Heart right ventricle (tissue), 16 donors: ENCODE measurements at regions not wholly inside any gene's neighbourhood (a gene's known extent, or its start where the extent isn't known, plus 50 kb on each side); places are given as distances from the start of the nearest gene placed in this dataset.

Source experiments
- ATAC-seq, 8 donors: fragments of 200-7000 bp; cut with Tn5 transposase; one replicate each; pipeline ENCODE4 v1.9.1; 2020; ENCODE audit warnings: mild to moderate bottlenecking in 8 of 8, moderate library complexity in 8 of 8, moderate number of reproducible peaks in 1 of 8
- DNase-seq, 2 donors: peaks; one replicate each; pipeline ENCODE4 v3.0.0-alpha.2; 2020
- H3K27ac ChIP-seq, 10 donors: fragments of 200-600 bp; sonication (generic) in 2 of 10; one replicate each; pipeline versions ENCODE4 v1.5.0 to v1.8.0; 2020 to 2022; ENCODE audit warnings: mild to moderate bottlenecking in 3 of 10
- H3K27me3 ChIP-seq, 7 donors: fragments of 200-600 bp; one replicate each; pipeline ENCODE4 v1.8.0; 2021 to 2022; ENCODE audit warnings: mild to moderate bottlenecking in 2 of 7
- H3K36me3 ChIP-seq, 9 donors: fragments of 200-600 bp; sonication (generic) in 1 of 9; one replicate each; pipeline versions ENCODE4 v1.5.0 to v1.8.0; 2020 to 2022; ENCODE audit warnings: mild to moderate bottlenecking in 2 of 9
- H3K4me1 ChIP-seq, 9 donors: fragments of 200-600 bp; sonication (generic) in 1 of 9; one replicate each; pipeline versions ENCODE4 v1.5.0 to v1.8.0; 2020 to 2022; ENCODE audit warnings: mild to moderate bottlenecking in 4 of 9
- H3K4me3 ChIP-seq, 10 donors: fragments of 200-600 bp; sonication (generic) in 2 of 10; one replicate each; pipeline versions ENCODE4 v1.5.0 to v1.8.0; 2020 to 2022; ENCODE audit warnings: mild to moderate bottlenecking in 7 of 10, moderate library complexity in 2 of 10
- H3K9me3 ChIP-seq, 11 donors: fragments of 200-600 bp in 10 of 11; sonication (generic) in 2 of 11; one replicate each; pipeline versions ENCODE4 v1.5.0 to v1.8.0; 2013 to 2022; ENCODE audit warnings: mild to moderate bottlenecking in 2 of 11, control low read depth in 1 of 11, moderate library complexity in 1 of 11
- CTCF ChIP-seq, 9 donors: fragments of 200-600 bp; sonication (generic) in 2 of 9; IDR thresholded peaks; one replicate each; pipeline versions ENCODE4 v1.5.0 to v1.8.0; 2021 to 2022; ENCODE audit warnings: antibody characterized with exemption in 9 of 9, mild to moderate bottlenecking in 5 of 9, moderate library complexity in 1 of 9
- WGBS, 2 donors: extraction: QIAGEN DNeasy Blood & Tissue Kit; methylation state at CpG; one replicate each; pipeline ENCODE4 v1.1.7; 2013; ENCODE audit warnings: inconsistent platforms in 1 of 2; 5-methylcytosine and 5-hydroxymethylcytosine counted together
- intact Hi-C, 10 donors: fragments of 100-400 bp; cut with DNase I; formaldehyde crosslinking; loops; one replicate each; pipeline versions ENCODE4 v1.11.1 to v1.14.2; 2022
- donor health status: Arrhythmogenic right ventricular cardiomyopathy.
- donor health status: ischemic (EF 13 %, LVEDD 7.1; RV severe dilation, severe dysfunction).
- donor health status: healthy with polysubstance abuse.
- donor health status: DM: no; HTN: yes; CAD: no.
- donor health status: DM: no; HTN: no; CAD: no.
- donor health status: ischemic (EF 25% LVEDD 6.9; RV normal size, moderate dysfunction).
- donor health status: ischemic (EF 25% LVEDD 5.7; RV mildly dilated, moderate dysfunction).
- donor health status: healthy.
- donor health status: DM: yes; HTN: yes; CAD: no.
- donor health status: Ischemic cardiomyopathy.
- donor health status: ischemic (EF 35%, LVEDD 5.7; RV mildly dilated, moderate dysfunction).
- donor health status: nonischemic (EF 11% LVEDD 7.7; RV severe dilation, severe dysfunction).
- donor health status: DM: yes; HTN: yes; CAD: no.
- donor health status: PGD.
- donor health status: ischemic (EF 29% LVEDD 5.4; RV normal size, mild dysfunction).
- donor health status: nonischemic (EF 23%, LVEDD 6.1; RV moderate dilation, normal function).

GRCh38 chr4:102174719-102175189 is 170.5 kb downstream of the SLC39A8 start:
- Histone ChIP-seq H3K27me3 (no peaks in the 10 kb centered on the region), H3K4me3 (no peak overlapping the region)
- ATAC-seq: no peak

GRCh38 chr4:102172341-102172740 is 172.9 kb downstream of the SLC39A8 start:
- intact Hi-C loops: no loop called here
- Histone ChIP-seq H3K27me3 (no peaks in the 10 kb centered on the region), H3K9me3 (no peaks in the 10 kb centered on the region), H3K36me3 (no peaks in the 10 kb centered on the region), H3K4me3 (no peak overlapping the region), H3K4me1 (no peaks in the 10 kb centered on the region), H3K27ac (no peak overlapping the region)
- no peak for TF ChIP-seq CTCF (IDR thresholded peaks at IDR 0.05)
- 78 to 85% methylated on average over 2 of the region's 2 CpGs for WGBS, 2 donors
- DNase-seq (no peak), ATAC-seq (no peak)

More at GRCh38 chr4:102174719-102175189, 170.5 kb downstream of the SLC39A8 start:
- intact Hi-C loops: no loop called here
- no peak for DNase-seq
- 62 to 63% methylated on average over 2 of the region's 2 CpGs for WGBS, 2 donors
- TF ChIP-seq CTCF (IDR thresholded peaks at IDR 0.05): no peak
- Histone ChIP-seq H3K36me3 (no peaks in the 10 kb centered on the region), H3K9me3 (no peaks in the 10 kb centered on the region), H3K4me1 (no peaks in the 10 kb centered on the region), H3K27ac (no peak overlapping the region)

GRCh38 chr4:102170910-102171309 is 174.4 kb downstream of the SLC39A8 start:
- no peak overlapping the region for H3K27ac ChIP-seq
- no peak for TF ChIP-seq CTCF (IDR thresholded peaks at IDR 0.05)
- no peaks in the 10 kb centered on the region for H3K4me1 ChIP-seq
- intact Hi-C loops: no loop called here
- no peaks in the 10 kb centered on the region for H3K27me3 ChIP-seq
- H3K36me3 ChIP-seq: no peaks in the 10 kb centered on the region
- H3K9me3 ChIP-seq: no peaks in the 10 kb centered on the region
- no peak overlapping the region for H3K4me3 ChIP-seq
- DNase-seq (no peak), ATAC-seq (no peak)

GRCh38 chr4:102169345-102169744 is 175.9 kb downstream of the SLC39A8 start:
- H3K4me1 ChIP-seq: no peaks in the 10 kb centered on the region
- H3K27ac ChIP-seq: no peak overlapping the region
- H3K9me3 ChIP-seq: no peaks in the 10 kb centered on the region
- WGBS, 2 donors: 82 to 84% methylated on average over 2 of the region's 2 CpGs
- intact Hi-C loops: no loop called here
- H3K36me3 ChIP-seq: no peaks in the 10 kb centered on the region
- H3K4me3 ChIP-seq: no peak overlapping the region
- no peaks in the 10 kb centered on the region for H3K27me3 ChIP-seq
- ATAC-seq (no peak), DNase-seq (no peak)
- TF ChIP-seq CTCF (IDR thresholded peaks at IDR 0.05): no peak

- Histone ChIP-seq H3K4me3 (no peak overlapping the region), H3K4me1 (no peaks in the 10 kb centered on the region), H3K27me3 (no peaks in the 10 kb centered on the region), H3K9me3 (no peaks in the 10 kb centered on the region), H3K36me3 (no peaks in the 10 kb centered on the region), H3K27ac (no peak overlapping the region)
- 61 to 74% methylated on average over 4 of the region's 4 CpGs for WGBS, 2 donors
- no peak for TF ChIP-seq CTCF (IDR thresholded peaks at IDR 0.05)
- no peak for DNase-seq
- ATAC-seq: no peak
- intact Hi-C loops: no loop called here
Measured at GRCh38 chr4:102168580-102168979, 176.7 kb downstream of the SLC39A8 start.
